Renal cortex interstitium (tissue), 11 donors: ENCODE measurements at regions not wholly inside any gene's neighbourhood (a gene's known extent, or its start where the extent isn't known, plus 50 kb on each side); places are given as distances from the start of the nearest gene placed in this dataset.

Experiments
- DNase-seq, 11 donors: peaks; one replicate each; pipeline ENCODE4 v3.0.0-alpha.2; 2013; ENCODE audit warnings: low read depth in 9 of 11, low spot score in 4 of 11; ENCODE audit errors: extremely low read depth in 1 of 11

DNA sequence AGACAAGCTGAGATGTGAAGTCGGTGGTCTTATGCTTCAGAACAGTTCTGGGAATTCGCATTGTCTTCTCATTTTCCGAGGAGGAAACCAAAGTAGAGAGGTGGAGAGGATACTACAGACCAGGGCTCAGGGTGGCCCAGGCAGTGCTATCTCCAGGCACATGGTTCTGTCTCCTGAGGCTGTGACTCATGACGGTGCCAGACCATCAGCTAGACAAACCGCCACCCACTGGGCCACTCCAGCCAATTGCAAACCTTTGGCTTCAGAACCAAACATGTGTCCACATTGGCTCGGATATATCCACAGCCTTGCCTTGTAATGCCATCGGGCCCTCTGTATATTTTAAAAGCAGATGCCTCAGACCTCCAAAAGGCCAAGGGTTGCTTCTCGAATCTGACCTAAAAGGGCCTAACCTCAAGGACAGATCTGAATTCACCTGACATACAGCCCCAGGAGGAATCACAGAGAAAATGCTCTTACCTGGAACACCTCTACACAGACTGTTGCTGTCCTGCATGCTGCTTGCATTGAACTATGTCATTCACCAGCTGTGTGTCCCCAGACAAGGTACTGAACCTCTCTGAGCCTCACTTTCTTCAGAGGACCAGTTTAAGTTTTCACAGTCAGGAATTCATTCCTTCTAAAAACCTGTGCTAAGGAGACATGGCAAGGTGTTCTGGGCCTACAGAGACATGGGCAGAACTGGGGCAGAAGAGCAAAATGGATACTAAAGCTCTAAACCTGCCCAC lies 224.9 kb upstream of the JUN start:
- DNase-seq: no peak

DNA sequence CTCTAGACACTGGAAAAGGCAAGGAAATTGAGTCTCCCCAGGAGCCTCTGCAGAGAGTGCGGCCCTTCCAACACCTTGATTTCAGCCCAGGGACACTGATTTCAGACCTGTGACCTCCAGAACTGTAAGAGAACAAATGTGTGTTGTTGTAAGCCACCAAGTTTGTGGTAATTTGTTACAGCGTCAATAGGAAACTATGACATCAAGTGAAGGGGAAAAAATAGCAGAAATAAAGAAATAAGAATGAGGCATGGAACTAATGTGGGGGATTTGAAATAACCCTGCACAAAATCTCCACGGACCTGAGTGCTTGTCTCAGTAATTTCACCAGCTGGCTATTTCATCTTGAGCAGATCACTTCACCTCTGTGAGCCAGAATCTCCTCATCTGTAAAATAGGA lies 227.8 kb upstream of the JUN start:
- no peak for DNase-seq

DNA sequence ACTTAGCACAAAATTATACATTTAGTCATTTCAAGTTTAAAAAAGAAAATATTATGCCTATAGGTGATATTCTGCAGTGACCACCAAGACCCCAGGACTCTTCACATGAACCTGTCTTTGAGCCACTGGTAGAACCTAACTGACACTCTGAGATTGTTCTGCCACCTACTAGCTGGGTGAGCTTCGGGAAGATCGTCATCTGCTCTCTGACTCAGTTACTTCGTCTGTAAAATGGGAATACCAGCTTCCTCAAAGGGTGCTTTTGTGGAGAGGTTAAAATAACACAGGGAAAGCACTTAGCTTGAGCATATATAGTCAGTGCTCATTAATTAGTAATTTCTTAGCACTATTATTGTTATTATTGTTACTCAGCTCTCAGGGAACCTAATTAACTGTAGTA lies 228.5 kb upstream of the JUN start:
- DNase-seq: no peak

DNA sequence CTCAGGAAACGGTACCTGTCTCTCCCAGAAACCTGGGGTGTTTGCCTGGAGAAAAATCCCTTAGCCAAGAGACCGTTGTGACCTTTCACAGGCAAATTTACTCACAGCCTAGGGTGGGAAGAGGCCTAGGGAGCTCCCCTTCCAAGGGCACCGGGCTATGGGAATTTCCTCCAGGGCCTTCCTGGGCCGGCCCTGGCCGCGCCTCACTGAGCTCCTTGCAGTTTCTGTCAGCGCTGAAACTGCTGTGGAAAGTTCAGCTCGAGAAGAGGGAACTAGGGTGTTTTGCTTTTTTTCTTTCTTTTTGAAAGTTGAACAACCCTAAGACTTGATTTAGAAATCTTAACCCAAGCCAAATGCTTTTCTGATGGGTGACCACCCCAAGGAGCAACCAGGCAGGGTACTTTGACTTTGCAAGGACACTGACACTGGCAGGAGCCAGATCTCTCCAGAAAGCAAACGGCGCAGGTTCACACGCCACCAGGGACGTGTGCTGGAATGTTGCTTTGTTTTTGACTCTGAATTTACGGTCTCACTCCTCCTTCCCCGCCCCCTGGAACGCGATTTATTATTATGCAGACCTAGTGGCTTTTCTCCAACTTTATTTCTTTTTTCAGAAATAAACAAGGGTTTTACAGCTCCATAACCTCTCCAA lies 229.6 kb upstream of the JUN start:
- DNase-seq: peak; percentile 45 to 84 (median 63)

DNA sequence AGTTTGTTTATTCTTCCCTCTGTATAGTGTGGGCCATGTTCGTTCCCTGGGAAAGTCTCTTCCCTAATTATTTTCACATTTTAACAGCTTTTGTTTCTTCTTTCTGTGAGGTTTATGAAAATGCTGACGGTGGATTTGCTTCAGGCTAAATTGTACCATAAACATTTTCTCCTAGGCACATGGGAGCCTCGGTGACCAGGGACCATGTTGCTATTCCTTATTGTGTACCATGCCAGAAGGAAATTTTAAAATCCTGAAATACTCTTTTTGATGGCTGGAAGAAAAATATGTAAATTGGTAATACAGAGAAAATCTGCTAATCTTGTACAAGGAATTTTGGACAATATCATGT lies 230.1 kb upstream of the JUN start:
- no peak for DNase-seq

DNA sequence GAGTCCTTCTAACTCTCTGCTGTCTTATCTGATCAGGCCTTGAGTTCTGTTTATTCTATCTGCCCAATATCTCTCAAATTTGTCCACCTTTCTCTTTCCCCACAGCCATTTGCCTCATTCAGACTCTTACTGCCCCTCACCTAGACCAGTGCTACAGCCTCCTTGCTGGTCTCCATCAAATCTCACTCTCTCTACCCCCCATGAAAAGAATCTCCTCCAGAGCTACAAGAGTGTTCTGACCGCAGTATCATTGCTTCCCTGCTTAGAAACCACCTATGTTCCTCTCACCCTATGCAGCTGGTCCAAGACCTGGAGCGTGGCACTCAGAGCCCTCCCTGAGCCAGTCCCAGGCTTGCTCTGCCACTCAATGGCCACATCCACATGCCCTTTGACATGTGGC lies 231.0 kb upstream of the JUN start:
- no peak for DNase-seq

DNA sequence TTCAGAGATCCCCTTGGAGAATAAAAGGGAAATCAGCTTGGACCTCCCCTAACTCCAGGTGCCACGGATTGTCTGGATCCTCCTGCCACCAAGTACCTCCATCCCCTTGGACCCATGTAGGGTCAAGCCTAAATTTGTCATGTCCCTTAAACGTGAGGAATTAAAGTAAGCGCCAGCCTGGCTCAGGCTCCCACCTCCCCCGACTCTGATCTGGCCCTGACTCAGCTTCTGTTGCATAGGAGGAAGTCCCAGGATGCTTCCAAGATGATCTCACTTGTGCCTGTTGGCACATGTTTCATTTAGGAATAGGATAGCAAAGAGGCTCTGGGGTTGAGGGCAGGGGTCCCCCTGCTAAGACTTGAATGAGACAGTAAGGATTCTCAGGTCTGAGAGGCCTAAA lies 231.9 kb upstream of the JUN start:
- DNase-seq: no peak

DNA sequence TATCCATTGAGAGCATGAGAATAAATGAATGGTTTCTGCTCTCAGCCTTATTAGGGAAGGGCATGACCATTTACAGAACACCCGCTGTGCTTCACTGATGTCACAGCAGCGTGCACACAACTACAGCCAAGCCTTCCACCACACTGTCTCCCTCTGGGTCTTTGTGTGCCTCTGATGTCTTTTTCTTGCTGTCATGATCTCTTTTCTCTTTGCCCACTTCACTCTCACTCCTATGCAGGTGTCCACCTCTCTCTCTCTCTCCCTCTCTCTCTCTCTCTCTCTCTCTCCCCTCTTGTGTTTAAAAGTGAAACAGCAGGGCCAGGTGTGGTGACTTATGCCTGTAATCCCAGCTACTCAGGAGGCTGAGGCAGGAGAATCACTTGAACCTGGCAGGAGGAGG lies 232.5 kb upstream of the JUN start:
- DNase-seq: no peak

DNA sequence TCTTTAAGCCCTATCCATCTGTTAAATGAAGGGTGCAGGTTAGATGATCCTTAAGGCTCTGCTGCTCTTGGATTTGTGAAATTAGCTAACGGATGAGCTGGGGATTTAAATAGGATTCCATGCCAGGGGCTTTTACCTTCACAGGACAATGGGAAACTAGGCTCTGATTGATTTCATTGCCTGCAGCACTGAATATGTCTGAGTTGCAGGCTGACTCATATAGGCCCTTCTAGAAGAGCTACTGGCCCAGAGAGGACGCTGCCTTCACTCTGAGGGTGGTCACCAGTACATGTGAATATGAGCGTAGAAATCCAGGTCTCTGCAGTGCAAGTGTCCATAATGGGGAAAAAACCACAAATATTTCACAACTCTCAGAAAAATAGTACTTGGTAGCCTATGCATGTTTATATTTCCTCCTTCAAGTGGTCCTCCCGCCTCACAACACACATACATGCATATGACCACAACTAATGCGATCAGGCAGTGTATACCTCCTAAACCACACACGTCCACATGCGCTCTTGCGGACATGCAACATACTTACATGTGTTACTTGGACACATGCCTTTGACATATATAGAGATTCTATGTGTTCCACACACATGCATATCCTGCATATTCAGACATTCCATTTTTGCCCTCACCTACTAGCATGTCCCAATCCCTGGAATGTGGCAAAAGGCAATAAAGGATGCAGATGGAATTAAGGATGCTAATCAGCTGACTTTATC lies 233.8 kb upstream of the JUN start:
- no peak for DNase-seq

DNA sequence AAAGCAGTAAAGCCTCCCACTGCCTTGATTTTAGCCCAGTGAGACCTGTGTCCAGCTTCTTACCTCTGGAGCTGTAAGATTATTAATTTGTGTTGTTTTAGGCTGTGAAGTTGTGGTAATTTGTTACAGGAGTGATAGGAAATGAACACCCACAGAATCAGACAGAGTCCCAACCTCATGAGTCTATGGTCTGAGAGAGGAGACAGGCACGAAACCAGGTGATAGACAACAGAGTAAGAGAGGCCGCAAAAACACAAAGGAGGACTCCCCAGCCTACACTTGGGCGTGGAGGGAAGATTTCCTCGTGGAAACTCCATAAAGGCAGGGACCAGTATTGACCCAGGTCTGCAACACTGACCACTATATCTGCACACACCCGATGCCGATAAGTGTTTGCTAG lies 234.6 kb upstream of the JUN start:
- DNase-seq: no peak

DNA sequence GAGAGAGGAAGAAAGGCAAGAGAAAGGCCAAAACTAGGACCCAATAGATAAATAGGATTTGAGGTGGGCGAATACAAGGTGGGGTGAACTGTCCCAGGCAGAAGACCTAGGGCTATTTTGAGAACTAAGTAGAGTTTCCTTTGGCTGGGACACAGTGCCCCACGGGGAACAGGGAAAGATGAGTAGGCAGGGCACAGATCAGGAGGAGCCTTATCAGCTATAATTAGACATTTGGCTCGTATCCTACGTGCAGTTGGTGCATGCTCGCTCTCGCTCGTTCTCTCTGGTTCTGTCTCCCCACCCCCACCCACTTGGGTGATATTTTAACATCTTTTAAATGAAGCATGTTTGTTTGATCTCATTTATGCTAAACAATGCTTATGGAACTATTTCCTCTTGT lies 235.0 kb upstream of the JUN start:
- DNase-seq: no peak

DNA sequence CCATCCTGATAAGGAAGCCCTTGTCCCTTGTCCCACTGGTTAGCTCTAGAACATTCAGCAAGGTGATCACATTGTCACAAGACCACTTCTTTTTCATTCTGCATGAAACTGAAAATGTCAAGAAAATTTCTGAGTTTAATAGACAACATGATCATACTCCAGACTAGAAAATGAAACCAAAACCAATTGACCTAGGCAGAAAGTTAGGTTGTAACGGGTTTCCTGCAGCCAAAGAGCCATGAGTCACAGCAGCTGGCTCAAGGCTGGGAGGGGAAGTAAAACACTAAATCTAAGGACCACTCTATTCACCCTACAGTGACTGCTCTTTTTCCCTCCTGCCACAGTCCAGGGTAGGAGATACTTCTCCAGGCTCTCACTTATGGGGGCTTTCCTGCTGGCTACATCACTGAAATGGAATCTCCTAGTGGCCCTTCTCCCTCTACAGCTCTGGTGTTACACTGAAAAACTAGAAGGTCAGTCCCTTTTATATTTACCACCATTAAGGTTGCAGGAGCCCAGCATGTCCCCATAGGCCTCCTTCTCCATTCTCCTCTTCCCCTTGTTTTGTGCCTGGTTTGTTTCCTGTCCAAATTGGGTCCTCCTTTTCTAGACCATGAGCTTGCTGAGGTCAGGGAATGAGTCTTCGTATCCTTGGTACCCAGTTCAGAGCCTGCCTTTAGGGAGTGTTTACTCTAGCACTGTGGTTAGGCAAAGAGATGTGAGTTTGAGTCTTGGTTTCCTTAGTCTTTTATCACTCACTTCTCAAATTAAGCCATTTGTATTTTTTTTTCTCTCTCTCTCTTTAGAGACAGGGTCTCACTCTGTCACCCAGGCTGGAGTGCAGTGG lies 236.5 kb upstream of the JUN start:
- peak in 1 of 11 donors; percentile 42 for DNase-seq

DNA sequence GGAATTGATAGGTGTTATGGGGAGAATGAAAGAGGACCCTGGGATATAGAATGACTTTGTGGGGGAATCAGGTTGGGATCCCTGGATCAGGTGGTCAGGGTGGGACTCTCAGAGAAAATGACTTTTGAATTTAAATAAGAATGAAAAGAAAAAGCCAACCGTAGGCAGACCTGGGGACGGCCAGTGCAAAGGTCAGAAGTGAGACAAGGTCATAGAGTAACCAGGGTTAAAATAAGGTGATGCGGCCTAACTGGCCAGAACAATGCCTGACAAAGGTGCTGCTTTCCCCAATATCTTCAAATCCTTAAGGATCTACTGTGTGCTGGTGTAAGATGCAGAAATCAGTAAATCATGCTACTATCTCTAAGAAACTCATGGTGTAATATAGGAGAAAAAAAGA lies 238.4 kb upstream of the JUN start:
- DNase-seq: no peak

DNA sequence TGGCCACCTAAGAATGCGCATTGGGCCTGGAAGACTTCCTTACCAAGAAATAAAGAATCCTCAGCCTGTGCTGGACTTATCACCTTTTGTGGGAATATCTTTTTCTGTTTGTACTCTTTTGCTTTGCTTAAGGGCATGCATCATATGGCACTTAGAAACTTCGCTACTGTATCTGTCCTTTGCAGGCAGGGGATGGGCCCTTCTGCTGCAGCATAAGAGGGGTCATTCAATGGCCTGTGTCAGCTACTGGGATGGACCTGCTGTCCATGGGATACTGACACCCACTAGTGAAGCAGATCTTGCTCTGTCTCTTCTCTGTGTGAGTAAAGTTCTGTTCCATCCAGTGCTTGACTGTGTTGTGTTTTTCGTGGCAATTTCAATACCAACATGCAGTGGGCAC lies 239.0 kb upstream of the JUN start:
- no peak for DNase-seq

DNA sequence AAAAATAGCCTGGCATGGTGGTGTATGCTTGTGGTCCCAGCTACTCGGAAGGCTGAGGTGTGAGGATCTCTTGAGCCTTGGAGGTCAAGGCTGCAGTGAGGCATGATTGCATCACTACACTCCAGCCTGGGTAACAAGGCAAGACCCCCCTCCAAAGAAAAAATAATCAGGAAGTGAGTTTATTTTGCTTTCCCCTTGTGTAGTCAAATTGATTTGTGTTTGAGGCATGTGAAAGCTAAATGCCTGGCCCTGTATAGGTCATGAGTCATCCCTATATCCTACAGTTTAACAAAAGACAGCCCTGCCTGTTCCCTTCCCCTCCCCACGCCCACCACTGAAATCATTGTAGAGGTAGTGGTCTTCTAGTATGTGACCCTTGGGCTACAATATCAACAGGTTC lies 241.4 kb upstream of the JUN start:
- no peak for DNase-seq

DNA sequence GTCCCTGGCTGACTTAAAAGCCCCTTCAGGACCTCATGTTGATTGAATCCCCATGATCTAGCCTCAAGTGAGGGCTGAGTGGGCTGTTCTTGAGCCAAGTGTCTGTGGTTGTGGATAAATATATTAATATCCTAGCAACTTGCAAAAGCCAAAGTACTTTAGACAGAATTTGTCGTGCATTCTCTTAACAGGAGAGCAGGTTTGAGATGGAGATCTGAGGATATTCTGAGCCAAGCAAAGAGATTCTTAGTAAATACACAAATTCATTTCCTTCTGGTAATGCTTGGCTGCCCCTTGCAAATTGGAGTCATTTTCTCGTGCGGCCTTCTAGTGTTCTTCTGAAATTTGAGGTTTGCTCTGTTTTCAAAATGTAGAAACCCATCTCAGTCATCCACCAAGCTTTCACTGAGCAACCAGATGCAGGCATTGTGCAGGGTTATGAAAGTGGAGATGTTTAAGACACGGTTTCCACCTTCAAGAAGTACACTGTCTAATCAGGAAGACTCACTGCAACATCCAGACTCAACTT lies 242.1 kb upstream of the JUN start:
- no peak for DNase-seq

DNA sequence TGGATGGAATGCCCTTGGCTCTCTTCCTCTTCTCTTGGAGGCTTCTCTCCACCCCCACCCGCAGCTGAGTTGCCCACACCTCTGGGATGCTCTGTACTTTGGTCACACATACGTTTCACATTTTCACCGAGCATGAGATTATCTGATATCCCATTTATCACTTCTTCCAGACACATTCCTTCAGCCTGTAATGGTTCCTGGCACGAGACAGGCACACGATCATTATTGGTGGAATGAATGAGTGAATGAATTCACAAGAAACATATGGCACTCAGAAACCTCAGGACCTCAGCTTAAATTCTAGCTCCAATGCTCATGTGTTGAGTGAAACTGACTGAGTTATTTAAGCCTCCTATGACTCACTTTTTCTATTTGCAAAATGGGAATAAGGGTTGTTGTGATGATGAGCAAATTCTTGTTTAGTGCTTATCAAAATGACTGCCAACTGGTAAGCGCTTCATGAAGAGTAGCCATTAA lies 242.7 kb upstream of the JUN start:
- DNase-seq: no peak

DNA sequence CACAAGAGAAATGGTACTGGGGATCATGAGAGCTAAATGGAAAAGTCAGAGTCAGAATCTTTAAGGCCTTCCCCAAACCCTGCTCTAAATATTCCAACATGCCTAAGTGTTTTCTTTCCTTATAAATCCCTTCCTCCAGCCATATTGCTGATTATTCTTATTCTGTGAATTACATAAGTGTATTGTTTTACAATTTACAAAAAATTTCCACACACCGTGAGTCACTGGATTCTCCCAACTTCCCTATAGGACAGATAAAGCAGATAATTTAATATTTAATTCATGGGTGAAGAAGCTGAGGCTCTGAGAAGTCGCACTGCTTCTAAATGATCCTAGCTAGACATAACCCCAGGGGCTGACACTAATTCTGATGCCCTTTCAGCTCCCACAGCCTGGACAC lies 243.3 kb upstream of the JUN start:
- no peak for DNase-seq

DNA sequence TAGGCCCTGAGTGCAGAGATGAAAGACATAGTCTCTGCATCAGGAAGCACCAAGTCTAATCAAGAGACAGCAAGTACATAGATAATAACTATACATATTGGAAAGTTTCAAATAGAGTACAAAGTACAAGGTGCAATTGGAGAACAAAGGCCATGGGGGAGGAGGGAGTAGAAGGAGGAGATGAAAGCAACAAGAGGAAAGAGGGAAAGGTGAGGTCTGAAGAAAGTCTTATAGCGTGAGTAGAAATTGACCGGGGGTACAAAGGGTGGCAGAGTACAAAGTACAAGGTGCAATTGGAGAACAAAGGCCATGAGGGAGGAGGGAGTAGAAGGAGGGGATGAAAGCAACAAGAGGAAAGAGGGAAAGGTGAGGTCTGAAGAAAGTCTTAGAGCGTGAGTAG lies 244.2 kb upstream of the JUN start:
- no peak for DNase-seq
